NCI-H2171 (cell line): ENCODE measurements at regions not wholly inside any gene's neighbourhood (a gene's known extent, or its start where the extent isn't known, plus 50 kb on each side); places are given as distances from the start of the nearest gene placed in this dataset.

Experiments used
- DNase-seq: peaks from one replicate; lab custom pipeline; 2025; lab: John Stamatoyannopoulos, UW

DNA sequence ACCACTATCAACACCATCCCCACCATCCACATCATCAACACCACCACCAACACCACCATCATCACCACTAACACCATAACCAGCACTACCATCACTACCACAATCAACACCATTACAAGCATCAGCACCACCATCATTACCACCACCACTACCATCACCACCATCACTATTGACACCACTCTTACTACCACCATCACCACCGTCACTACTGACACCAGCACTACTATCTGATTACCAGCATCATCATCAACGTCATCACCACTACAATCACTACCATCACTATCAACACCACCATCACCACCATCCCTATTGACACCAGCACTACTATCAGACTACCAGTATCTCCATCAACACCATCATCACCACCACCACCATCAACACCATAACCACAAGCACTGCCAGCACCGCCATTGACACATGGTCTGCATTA is 106.1 kb upstream of the RUNX3 start:
- DNase-seq, result no peak

DNA sequence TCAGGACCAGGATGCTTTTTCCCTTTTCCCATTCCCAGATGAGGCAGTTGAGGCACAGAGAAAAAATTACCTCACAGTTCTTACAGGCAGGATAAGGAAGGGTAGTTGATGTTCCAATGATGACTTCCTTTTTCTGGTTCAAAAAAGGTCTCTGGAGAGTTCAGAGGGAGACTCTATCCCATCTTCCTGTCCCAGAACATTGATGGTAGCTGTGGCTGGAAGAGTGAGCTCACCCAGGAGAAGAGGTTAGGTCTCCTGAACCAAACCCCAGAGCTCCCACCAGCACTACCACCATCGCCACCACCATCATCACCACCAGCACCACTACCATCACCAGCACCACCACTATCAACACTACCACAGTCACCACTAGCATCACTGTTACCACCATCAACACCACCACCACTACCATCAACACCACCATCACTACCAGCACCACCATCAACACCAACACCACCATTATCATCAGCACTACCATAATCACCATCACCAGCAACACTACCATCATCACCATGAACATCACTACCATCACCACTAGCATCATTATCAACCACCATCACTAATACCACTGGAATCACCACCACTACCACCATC is 105.5 kb upstream of the RUNX3 start:
- no peak for DNase-seq

DNA sequence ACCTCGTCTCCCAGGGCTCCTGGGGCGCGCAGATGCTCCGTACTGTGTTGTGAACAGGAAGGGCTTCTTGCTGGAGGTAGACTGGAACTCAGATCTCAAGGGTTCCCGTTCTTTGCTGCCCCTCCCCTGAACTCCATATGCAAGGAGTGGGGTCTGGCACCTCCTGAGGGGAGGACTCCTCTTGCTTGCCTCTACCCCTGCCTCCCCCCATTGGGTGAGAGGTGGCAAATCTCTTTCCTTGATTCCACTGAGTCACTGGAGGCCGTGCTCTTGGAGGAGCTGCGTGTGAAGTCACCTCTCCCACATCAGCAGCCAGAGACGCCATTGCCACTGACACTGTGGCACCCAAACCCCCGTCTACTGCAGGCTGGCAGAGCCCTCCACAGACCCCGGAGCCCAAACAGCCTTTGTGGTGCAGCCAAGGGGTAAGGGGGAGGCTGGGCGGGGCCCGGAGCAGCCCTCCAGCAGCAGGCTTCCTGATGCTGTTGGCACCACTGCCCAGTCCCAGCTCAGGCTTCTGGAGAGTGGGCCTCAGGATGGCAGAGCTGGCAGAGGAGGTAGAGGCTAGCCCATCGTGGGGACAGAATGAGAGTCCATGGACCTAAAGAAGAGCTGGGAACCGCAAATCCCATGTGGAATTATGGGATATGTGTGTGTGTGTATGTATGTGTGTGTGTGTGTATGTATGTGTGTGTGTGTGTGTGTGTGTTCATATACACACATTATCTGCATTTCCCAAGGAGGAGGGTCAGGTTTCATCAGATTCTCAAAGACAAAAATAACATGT is 104.9 kb upstream of the RUNX3 start:
- no peak for DNase-seq

DNA sequence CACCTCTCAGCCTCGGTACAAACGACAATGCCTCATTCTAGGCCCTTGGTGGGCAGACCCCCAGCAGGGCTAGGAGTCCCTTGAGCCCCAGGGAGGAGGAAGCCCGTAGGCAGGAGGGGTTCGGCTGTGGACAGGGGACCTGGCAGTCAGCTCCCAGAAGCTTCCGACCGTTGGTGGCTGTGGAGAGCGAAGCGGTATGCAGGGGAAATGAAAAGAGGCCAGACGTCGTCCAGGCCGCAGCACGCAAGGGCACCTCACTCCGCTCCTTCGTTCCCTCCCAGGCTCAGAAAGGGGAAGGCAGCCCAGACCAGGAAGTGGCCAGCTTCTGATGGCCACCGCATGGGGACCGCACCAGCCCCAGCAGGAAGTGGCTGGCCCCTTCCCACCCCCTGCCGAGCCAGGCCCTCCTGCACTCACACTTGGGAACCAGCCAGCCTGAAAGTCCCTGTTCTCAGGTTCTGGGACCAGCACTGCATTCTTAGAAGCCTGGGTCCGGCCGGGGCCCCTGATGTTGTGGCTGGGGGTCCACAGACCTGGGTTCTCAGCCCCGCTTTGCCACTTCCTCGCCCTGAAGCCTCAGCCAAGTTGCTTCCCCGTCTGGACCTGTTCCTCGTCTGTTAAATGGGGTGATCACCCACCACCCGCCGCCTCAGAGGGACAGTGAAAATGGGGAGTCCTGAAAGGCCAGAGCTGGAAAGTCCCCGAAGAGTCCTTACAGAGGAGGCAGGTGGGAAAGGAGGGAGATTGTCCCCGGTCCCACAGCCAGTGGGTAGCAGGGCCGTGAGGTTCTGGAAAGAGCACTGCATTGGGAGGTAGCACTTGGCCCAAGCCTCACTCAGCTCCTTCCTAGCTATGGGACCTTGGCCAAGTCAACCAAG is 104.0 kb upstream of the RUNX3 start:
- DNase-seq, result no peak

DNA sequence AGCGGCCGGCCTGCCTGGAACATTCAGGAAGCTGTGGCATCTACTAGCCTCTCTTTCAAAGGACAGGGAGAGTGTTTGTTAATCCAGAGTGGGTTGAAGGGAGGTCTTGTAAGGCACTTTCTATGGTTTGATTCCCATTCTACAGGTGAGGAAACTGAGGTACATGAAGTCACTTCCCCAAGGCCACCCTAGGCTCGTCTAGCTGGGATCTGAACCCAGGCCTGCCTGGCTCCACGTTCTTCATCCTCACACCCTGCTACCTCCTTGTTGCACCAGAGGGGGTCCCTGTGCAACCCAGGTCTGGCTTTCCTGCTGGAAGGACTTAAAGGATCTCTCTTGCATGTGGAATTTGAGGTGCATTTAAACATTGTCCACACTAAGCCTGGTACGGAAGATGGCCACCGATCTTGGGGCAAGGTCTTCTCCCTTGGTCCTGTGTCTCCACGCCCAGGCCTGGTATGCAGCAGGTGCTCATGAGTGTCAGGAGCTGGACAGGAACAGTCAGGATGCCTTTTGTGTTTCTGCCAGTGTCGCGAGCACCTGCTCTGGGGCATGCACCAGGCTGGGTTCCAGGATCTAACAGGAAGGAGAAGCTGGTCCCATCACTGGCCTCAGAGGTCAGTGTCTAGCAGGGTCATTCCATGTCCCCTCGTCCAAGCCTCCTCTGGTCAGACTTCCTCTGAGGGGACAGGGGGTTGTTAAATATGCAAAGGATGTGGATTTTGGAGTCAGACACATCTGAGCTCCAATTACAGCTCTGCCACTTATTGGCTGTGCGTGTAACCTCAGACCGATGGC is 103.2 kb upstream of the RUNX3 start:
- no peak for DNase-seq

DNA sequence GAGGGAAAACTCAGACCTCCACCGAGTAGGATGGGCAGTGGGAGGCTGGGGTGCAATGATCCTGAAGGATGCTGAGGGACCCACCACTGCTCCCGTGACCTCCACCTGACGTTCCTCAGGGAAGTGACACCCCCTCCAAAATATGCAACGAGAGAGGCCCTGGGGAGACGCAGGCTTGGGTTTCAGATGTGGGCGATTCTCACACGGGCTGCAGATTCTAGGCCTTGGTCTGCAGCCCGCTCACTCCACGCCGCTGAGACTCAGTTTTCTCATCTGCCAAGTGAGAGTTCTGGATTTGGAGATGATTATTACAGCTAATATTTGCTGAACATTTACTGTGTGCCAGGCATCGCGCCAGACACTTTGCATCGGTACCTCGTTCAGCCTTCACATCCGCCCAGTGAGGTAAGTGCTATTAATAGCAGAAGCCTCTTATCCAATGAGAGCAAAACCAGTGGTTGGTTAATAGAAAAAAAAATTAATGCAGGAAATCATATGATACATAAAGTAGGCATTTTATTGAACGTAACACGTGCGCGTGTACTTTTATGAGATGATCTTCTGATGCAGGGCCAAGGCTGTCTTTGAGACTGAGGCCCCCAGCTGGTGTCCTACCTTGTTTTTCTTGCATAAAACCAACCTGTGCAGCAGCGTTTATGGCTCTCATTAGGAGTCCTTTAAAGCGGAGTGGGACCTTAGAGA is 102.0 kb upstream of the RUNX3 start:
- peak; percentile 15 for DNase-seq

DNA sequence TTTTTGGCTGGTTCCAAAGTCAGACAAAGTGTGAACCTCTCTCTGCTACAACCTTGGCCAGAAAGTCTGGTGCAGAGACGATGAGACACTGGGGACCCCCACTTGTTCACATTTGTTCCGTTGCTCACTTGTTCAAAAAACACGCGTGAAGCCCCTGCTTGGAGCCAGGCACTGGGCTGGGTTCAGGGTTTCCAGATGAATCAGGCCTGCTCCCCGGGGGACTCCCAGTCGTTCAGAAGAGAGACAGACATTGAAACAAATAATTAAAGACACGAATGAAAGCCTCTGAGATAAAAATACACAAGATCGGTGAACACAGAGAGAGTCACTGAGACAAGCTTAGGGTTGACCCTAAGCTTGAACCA is 101.5 kb upstream of the RUNX3 start:
- no peak for DNase-seq

DNA sequence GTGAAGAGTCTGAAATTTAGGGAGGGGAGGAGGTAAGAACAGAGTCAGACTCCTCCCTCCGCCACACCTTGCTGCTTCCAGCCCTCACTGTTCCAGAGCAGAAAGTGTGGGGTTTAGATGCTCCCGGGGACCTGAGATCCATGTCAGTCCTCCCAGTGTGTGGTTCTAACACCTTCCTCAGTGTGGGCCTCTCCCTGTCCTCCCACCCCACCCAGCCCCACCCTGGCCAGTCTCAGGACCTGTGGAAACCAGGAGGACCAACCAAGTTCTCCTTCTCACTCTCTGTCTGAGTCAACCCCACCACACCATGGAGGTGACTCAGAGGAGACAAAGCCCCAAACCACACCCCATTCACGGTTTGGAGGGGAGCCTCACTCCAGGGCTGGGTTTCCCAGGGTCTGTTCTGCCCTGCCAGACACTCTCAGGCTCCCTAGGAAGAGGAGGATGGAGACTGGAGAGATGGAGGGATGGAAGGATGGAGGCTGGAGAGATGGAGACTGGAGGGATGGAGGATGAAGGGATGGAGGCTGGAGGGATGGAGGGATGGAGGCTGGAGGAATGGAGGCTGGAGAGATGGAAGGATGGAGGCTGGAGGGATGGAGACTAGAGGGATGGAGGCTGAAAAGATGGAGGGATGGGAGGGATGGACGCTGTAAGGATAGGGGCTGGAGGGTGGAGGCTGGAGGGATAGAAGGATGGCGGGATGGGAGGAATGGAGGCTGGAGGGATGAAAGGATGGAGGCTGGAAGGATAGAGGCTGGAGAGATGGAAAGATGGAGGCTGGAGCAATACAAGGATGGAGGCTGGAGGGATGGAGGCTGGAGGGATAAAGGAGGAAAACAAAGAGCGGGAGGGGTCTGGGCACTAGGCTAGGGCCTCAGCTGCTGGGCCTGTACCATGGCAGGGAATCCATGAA is 100.9 kb upstream of the RUNX3 start:
- no peak for DNase-seq

DNA sequence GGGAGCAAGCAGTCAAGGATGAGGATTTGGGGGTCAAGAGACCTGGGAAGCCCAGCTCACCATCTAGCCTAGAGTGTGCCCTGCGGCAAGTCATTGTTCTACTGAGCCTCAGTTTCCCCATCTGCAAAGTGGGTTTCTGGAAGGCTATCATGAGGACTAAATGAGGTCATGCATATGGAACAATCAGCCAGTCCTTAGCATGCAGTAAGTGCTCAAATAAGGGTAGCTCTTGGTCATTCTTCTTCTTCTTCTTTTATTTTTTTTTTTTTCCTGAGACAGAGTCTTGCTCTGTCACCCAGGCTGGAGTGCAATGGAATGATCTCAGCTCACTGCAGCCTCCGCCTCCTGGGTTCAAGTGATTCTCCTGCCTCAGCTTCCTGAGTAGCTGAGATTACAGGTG is 99.9 kb upstream of the RUNX3 start:
- no peak for DNase-seq

DNA sequence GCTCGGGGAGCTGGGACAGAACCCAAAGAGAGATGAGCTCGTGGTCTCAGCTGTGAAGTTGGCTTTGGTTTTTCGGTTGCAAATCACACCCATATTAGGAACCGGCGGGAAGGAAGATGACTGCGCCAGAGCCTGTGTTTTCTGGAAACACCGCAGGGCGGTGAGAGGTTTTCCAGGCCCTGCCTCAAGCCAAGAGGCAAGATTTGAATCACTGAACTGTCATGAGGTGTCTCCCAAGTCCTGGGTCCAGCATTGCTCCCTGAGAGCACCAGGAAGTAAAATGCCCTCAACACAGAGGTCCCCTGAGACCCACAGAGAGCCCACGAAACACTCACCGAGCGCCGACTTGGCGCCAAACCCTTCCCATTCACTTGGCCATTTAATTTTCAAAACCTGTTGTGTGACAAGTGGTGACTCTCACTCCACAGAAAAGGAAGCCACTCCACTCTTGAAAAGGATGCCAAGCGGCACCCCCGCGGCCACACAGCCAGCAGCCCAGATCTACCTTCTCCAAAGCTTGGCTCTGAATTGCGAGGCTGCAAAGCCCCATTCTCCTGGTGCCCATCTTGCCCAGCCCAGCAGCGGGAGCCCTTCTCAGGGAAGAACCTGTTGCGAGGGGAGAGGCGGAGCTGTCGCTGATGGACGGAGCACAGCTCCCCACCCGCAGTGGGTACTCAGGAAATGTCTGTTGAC is 99.0 kb upstream of the RUNX3 start:
- no peak for DNase-seq

DNA sequence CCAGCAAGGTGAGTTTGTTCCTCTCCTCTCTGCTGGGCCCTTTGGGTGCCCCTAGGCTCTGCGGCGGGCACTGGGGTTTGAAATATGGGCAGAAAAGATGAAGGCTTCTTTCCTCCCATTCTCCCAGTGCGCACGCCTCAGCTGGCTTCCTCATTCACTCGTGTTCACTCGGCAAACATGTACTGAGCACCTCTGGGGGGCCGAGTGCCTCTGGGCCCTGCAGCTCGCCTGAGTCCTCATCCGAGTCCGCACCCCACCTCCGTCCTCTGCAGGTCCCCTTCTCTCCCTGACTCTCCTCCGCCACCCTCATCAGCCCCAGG is 98.5 kb upstream of the RUNX3 start:
- no peak for DNase-seq

DNA sequence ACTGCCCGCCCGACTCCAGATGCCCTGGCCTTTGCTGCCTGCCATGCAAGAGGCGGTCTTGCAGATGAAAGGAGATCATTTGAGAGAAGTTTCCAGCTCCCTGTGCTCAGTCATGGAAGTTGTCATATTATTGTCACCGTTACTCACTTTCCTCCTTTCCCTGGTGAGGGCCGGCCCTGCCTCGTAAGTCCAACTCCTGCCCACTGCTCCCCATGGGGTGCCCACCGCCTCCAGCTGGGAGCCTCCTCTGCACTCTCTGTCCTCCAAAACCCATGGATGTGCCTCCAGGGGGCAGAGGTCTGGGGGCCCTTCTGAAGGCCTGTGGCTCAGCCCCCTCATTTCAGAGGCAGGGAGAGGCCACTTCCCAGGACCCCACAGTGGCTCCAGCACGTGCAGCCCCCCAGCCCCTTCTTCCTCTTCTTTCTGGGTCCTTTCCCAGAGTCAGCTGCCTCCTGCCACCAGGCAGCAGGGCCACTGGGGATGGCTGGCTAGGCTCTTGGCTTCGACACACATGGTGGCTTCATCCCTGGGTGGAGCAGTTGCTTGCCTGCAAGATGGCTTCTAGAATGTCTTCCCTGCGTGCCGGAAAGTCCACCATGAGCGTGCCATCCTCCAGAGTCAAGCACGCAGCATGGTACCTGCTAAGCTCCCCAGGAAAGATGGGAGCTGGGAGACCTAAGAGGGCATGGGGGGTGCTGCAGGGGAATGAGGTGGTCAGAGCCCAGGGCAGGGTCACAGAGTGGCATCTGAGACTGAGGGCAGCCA is 97.9 kb upstream of the RUNX3 start:
- no peak for DNase-seq

DNA sequence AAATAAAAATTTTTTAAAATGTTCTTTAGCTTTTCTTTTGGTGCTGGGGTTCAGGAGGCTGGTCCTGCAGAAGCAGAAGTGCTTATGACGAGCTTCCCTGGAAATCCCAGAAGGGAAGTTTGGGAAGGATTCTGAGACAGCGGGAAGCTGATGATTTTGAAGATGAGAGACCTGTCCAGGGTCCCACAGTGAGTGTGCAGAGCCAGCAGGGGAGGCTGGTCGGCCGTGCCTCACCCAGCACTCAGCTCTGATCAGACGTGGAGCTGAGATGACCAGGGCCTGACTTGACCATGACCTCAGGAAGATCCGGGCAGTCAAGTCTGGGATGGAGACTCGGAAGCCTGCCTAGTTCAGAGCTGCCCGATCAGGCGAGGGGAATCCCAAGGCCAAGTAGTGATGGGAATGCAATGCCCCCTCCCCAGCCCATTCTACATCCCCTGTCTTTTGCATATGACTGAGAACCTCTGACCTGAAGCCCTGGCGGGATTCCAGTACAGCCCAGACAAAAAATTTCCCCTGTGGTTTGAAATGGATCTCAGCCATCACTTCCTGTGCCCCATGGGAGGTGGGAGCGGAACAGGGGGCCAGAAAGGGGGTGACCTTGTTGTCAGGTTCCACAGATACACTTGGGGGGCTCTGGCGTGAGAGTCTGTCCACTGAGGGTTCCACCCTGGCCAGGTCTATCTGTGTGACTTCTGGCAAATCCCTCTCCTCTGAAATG is 96.8 kb upstream of the RUNX3 start:
- DNase-seq, result no peak

DNA sequence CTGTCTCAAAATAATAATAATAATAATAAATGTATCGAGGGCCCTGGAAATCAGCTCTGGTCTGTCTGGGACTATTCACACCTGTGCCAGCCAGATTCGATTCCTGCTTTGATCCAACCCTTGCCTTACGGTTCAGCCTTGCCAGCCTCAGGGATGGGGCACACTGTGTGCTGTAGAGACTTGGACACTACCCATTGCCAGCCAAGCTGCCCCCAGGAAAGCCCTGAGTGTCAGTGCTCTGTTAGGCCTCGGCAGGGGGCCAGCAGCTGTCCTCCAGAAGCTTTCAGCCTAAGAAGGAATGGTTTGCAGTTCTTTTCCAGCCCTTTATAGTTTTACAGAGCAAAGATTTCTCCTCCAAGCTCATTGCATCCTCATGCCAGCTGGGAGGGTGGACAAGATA is 96.2 kb upstream of the RUNX3 start:
- DNase-seq, result no peak

DNA sequence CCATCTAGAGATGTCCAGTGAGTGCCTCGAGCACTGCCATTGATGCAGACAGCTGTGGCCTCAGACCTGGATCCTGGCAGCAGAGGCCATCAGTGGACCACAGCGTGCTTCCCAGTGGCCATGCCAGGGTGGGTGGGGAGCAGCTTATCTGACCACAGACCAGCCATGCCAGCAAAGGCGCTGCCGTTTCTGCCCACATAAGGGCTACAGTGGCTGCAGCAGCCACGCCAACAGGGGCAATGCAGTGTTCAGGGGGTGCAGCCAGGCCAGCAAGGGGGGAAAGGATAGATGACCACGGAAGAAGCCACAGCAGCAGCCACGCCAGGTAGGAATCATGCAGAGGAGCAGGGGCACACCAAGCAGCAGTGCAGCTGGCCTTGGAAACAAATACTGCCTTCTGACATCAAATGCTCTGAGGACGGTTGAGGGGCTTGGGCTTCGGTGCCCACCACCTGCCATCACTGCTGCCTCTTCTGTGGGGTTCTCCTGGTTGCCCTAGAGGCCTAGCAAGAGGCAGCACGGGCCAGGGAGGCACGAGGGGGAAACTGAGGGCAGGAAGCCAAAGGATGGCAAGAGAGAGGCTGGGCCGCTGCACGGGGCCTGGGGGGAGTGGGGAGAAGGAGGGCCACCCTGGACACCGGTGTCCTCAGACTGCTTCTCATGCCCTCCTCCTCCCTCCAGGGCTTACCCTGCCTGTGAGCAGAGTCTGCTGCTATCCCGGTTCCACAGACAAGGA is 94.7 kb upstream of the RUNX3 start:
- DNase-seq, result no peak

DNA sequence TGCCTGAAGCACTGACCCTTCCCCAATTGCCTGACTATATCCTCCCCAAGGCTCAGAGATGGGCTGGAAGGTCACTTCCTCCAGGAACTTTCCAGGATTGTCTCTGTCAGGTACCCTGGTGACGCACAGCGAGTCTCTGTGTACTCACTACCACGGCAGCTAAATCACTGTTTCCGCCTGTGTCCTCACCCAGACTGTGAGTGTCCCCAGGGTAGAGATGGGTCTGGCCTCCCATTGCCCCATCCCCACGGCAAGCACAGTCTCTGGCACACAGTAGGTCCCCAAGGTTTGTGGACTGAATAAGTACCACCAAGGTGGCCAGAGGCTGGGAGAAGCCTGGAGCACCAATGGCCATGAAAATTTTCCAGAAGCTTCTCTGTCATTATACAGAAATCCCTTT is 93.8 kb upstream of the RUNX3 start:
- no peak for DNase-seq

DNA sequence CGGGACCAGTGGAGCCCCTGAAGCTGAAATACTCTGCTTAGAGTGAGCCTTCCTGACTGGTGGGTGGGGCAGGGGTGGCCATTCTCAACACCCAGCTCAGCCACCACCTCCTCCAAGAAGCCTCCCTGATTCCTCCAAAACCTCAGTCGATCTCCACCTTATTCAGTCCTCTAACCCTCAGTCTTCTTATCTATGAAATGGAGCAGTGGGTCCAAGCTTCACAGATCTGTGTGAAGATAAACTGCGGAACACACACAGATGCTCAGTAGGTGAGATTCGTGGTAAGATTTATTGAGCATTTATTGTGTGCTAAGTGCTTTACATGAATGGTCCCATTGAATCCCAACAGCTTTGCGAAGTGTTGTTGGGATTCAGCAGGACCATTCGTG is 93.1 kb upstream of the RUNX3 start:
- DNase-seq, result no peak
